HG02763 (cell line): ENCODE measurements at regions not wholly inside any gene's neighbourhood (a gene's known extent, or its start where the extent isn't known, plus 50 kb on each side); places are given as distances from the start of the nearest gene placed in this dataset.

ENCODE experiments used
- ATAC-seq: cut with Tn5 transposase; IDR thresholded peaks from one replicate; pipeline ENCODE4 v1.9.1; 2021; ENCODE audit warnings: mild to moderate bottlenecking, moderate library complexity; ENCODE audit not compliant: unreplicated experiment

GRCh38 chr10:92747066-92747465, 57.3 kb downstream of the HHEX start:
- ATAC-seq, result no peak

GRCh38 chr10:92747600-92747999, 57.8 kb downstream of the HHEX start:
- ATAC-seq, result no peak

GRCh38 chr10:92750791-92751533, 61.2 kb downstream of the HHEX start:
- ATAC-seq, result no peak

- no peak for ATAC-seq
These were observed 61.7 kb downstream of the HHEX start for GRCh38 chr10:92751534-92751811.

DNA sequence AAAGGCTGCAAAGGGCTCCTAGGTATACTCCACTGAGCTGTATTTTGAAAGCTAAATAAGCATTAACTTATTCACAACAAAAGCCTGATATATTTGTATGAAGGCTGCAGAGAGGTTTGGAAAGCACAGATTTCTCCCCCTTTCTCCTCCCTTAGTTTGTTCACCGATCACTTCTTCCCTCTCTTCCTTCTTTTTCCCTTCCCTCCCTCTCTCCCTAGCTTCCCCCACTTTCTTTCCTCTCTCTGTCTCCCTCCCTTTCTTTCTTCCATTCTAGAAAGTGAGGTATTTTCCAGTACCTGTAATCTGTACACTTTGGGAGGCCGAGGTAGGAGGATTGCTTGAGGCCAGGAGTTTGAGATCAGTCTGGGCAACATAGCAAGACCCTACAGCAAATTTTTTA, 62.1 kb downstream of the HHEX start:
- ATAC-seq, result no peak

DNA sequence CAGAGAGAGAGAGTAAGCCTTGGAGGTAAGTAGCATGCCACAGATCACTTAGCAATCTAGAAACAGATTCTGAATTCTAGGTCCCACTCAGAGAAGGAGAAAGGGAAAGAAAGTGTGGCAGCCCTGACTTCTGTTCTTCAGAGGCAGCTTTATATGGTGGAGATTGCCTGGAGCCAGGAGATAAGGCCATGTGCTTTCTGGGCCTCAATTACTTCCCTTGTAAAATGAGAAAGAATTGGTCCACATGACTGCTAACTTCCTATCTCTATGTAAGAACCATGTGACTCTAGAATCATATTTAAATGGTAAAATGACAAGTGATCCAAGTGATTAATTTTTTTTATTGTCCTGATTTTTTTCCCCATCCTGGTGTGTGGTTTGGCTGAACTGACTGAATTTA, 64.1 kb downstream of the HHEX start:
- no peak for ATAC-seq

- no peak for ATAC-seq
These were observed 66.0 kb downstream of the HHEX start for GRCh38 chr10:92755725-92756124.

DNA sequence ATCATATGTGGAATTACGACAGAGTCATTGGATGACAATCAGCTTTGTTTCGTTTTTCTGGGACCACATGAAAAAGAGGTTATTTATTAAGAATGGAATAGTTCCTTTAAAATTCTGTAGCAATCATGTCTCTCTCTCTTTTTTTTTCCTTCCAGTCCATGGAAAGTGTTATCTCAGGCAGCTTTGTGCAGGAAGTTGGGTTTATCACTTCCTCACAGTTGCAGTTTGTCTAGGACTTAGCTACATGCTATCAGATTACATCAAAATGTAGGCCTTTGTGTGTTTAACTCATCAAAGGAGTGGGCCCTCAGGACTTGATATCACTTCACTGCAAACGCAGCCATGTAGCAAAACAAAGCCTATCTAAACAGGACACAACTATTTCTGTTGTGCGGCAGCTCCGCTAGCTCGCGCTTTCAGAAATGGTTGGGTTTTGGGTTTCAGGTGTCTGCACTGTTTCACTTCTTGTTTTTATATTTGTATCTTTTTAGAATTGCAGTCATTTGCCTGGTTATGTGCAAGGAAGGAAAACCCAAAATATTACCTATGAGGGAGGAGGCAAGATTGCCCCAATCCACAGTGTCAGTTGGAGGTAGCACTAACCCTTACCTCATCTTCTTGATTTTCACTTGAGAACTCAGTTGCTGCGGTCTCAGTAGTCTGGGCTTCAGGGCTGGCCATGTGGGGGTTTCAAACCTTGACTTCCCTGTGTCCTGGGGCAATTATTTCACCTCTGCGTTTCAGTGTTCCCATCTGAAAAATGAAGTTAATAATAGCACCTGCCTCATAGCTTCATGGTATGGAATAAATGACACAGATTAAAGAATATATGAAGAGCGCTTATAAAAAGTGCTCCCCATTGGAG, 66.7 kb downstream of the HHEX start:
- ATAC-seq, result peak; percentile 83

DNA sequence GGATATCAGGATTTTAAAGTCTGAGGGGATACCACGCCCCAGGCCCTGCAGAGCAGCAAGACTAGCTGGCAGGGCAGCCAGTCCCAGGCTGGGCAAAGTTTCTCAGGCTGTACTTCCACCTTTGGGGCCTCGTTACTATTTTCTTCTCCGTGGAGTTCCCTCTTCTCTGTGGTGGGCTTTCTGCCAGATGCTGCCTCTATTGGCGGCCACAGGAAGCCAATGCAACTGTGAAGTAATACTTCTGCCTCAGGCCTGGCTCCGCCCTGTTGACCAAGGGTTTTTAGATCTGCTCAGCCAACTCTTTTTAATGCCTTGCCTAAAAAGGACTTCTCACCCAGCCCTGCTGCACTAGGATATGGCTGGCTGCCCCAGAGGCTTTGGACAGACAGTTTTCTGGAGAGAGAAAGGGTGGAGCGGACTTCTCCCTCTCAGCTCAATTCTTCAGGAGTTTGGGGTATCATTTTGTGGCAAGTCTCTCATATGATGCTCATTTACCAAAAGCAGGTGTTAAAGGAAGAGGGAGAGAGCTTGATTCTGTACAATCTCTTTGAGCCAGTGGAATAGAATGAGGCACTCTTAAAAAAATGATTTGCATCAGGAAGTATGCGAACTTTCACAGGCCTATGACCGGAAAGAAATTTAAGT, 67.4 kb downstream of the HHEX start:
- peak; percentile 68 for ATAC-seq

DNA sequence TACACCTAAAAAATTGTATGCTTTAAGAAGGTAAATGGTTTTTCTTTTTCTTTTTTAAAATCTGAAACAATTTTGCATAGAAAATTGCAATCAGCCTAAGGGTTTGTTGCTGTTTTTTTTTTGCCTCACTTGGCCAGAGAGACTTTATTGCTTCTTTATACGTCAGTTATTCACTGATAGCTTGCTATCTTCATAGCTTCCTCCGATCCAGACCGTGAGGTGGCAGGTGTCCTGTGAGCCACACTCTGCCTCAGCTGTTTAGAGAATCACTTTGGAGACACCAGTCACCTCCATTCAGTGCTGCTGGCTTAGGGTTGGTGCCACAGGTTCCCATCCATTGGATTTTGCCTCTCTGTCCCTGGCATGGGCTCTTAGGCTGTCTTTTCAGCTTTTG, 68.0 kb downstream of the HHEX start:
- no peak for ATAC-seq

GRCh38 chr10:92758594-92758993, 68.8 kb downstream of the HHEX start:
- no peak for ATAC-seq

DNA sequence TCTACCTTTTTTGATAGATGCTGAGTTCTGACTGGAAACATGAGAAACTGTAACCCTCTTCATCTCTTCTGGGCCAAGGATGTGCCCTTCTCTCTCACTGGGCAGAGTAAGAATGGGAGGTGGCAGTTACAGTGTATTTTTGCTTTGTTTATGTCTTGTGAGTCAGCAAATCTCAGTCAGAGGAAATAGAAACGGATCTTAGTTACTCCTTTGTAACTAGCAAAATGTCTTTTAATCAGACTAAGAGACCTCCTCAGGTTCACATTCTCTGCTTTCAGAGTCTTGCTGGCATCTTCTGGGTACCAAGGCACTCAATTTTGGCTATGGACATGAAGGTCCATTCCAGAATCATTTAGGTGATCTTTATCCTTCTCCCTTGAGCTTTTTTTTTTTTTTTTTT, 70.9 kb downstream of the HHEX start:
- ATAC-seq, result no peak

DNA sequence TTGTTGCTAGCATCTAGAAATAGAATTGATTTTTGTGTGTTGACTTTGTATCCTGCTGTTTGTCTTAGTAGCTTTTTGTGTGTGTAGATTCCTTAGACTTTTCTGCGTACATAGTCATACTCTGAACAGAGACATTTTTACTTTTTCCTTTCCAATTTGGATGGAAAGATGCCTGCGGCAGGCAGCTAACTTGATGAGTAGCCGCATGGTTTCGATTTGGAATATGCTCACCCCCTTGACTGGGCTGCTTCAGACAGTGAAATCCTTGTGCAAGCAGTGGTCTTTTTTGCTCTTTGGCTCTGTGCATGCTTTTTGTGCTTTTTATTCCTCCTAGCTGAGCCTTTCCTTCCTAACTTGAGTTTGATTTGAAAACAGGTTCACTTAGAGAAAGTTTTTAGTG, 71.8 kb downstream of the HHEX start:
- ATAC-seq, result no peak

DNA sequence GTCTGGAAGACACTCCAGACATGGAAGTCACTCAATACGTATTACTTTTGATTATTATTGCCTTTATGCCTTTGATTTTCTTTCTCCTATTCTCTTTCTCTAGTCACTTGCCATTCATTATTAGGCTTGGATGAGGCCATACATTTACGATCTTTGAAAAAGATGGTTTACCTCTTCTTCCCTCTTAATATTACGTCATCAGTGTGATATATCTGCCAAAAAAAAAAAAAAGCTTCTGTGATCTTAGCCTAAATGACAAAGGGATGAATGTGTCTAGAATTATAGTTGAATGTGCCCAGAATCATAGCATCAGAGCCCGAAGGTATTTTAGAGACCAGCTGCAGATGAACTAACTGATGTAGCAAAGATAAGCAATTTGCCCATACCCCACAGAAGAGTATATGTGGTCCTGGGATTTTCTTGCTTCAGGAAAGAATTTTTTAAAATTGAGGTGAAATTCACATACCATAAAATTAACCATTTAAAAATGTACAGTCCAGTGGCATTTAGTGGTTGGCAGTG, 73.9 kb downstream of the HHEX start:
- no peak for ATAC-seq

DNA sequence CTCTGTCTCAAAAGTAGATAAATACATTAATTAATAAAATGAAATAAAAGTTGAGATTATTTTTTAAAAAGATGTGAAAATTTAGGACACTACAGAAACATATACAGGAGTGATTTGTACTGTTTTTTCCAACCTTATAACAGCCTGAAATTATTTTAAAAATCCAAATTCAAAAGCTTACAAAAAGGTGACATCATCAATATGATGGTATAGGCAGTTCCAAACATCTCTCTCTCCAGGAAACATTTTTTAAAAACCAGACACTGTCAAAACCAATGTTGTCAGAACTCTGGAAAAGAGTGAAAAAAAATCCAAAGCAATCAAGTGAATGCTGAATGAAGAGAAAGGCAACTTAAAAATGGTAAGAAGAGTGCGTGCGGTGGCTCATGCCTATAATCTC, 76.7 kb downstream of the HHEX start:
- no peak for ATAC-seq

GRCh38 chr10:92768104-92768503, 78.3 kb downstream of the HHEX start:
- no peak for ATAC-seq

GRCh38 chr10:92773776-92774175, 74.5 kb upstream of the EXOC6 start:
- no peak for ATAC-seq

DNA sequence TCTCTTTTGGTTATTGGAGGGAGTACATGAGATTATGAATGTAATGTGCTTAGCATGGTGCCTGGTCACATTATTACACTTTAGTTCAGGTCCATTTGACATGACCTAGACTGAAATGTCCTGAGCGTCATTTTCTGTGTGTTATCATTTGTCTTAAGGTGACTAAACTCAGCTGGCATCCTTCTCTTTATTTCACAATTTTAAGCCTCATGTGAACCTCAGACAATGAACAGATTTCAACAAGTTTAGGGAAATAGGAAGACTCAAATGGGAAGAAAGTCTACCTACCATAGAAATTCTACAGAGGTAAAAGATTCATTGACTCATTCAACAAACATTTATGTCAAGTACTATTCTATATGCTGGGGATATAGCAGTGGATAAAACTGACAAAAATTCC, 70.2 kb upstream of the EXOC6 start:
- no peak for ATAC-seq

DNA sequence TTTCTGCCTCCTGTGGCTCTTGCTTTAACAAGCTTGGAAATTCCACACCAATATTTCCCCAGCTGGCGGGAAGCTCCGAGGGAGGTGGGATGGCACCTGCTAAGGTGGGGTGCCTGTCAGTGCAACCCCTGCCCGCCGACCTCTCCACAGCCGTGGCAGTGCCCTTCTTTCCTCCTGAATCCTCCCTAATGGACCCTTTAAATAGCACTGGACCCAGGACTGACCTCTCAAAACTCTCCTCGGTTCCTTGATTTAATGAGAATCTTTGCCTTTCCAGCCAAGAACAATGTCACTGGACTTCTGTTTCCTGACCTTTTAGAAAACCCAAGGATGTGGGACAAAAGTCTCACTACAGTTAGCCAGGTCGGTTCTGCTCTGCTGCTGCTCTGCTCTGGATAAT, 63.2 kb upstream of the EXOC6 start:
- ATAC-seq, result no peak

DNA sequence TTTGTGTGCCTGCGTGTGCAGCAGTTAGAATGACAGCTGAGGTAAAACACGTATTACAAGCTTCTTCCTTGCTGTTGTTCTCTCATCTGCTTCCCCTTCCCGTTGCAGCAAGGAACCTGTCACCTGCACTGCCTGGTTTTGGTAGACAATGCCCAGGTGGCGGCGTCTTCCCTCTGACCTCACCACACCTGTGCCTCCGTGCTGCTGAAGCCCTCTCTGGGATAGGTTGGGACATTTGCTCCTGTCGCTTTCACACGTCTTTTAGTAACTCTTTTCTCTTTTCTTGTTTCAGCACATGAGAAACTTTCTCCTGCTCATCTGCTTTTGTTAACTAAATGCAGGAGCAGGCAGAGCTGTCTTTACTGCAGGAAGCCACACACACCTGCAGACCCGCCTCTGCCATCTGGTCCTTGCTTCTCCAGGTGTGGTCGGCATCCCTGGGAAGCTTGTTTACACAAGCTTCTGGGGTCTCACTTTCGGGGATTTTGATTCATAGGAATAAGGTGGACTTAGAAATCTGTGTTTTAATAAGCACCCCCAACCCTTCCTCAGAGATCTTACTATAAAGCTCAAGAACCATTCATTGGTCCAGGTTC, 60.7 kb upstream of the EXOC6 start:
- ATAC-seq, result no peak

DNA sequence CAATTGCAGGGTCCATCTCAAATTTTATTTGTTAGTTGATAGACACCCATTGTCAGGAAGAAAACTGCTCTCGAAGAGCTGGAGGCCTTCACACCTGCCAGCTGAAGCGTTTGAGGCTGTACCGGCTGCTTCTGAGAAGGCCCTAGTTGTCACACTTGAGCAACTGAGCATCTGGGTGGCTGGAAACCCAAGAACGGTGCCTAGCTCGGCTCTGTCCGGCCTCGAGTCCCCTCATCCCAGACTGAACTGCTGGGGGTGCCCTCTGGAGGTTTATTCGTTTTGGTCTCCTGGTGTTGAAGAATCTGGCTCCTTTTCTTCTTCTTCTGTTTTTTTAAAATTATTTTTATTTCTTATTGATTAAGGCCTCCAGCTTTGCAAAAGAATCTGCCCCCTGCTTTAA, 59.3 kb upstream of the EXOC6 start:
- no peak for ATAC-seq

DNA sequence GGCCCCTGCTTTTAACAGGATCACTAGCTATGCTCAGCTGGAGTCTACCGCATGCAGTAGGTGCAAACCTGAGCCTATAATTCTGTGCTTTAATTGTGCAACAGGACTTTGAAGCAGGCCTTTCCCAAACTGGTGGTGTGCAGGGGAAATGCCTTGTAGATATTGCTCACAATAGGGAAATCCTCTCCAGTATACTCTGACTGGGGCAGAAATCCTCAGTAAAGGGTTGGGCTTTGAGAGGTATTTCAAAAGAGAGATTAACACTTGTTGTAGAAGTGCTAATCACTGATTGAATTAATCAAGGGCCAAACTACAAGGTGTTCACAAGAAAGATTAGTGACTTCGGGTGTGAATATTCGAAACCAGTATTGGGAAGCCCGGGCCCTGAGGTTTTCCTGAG, 58.5 kb upstream of the EXOC6 start:
- no peak for ATAC-seq
